ENCODE measurements at regions not wholly inside any gene's neighbourhood (a gene's known extent, or its start where the extent isn't known, plus 50 kb on each side); places are given as distances from the start of the nearest gene placed in this dataset.

GRCh38 chr14:27025648-27026047 lies 427.8 kb upstream of the NOVA1 start:
- Histone ChIP-seq H3K9me3 (no peaks in the 10 kb centered on the region), H3K27me3 (no peaks in the 10 kb centered on the region), H3K4me1 (no peaks in the 10 kb centered on the region), H3K27ac (no peak overlapping the region), H3K36me3 (no peaks in the 10 kb centered on the region), H3K4me3 (replicated peaks in 1 of 3) (no peak overlapping the region)
- WGBS, 2 donors: 97 to 100% methylated on average over 1 of the region's 1 CpG
- intact Hi-C loops (cut with DNase I): no loop called here
- no peak for TF ChIP-seq POLR2A (IDR thresholded peaks at IDR 0.05)
- TF ChIP-seq, protein P1, sequence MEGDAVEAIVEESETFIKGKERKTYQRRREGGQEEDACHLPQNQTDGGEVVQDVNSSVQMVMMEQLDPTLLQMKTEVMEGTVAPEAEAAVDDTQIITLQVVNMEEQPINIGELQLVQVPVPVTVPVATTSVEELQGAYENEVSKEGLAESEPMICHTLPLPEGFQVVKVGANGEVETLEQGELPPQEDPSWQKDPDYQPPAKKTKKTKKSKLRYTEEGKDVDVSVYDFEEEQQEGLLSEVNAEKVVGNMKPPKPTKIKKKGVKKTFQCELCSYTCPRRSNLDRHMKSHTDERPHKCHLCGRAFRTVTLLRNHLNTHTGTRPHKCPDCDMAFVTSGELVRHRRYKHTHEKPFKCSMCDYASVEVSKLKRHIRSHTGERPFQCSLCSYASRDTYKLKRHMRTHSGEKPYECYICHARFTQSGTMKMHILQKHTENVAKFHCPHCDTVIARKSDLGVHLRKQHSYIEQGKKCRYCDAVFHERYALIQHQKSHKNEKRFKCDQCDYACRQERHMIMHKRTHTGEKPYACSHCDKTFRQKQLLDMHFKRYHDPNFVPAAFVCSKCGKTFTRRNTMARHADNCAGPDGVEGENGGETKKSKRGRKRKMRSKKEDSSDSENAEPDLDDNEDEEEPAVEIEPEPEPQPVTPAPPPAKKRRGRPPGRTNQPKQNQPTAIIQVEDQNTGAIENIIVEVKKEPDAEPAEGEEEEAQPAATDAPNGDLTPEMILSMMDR (IDR thresholded peaks at IDR 0.05): no peak
- DNase-seq: no peak

DNA sequence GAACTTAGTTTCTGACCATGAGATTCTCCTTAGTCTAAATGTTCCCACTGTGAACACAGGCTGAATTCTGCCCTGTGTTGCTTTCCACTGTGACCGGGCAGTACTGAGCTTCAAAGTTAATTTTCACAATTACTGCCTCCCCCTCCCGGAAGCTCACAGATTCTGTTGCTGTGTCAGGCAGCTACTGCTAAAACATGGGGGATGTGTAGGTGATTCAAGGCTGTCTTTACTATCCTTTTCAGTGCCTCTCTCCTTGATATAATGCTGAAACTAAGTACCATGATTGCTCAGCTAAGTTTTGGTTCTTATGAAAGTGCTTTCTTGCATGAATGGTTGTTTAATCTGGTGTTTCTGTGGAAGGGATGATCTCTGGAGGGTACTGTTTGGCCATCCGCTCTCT lies 428.3 kb upstream of the NOVA1 start:
- no peak for DNase-seq
- Histone ChIP-seq H3K4me1 (no peaks in the 10 kb centered on the region), H3K27ac (no peak overlapping the region), H3K36me3 (no peaks in the 10 kb centered on the region), H3K4me3 (replicated peaks in 1 of 3) (no peak overlapping the region), H3K9me3 (no peaks in the 10 kb centered on the region), H3K27me3 (no peaks in the 10 kb centered on the region)
- intact Hi-C loops (cut with DNase I): no loop called here
- no peak for TF ChIP-seq POLR2A (IDR thresholded peaks at IDR 0.05)
- TF ChIP-seq, protein P1 (IDR thresholded peaks at IDR 0.05): no peak
- WGBS, 2 donors: 68 to 81% methylated on average over 3 of the region's 3 CpGs

DNA sequence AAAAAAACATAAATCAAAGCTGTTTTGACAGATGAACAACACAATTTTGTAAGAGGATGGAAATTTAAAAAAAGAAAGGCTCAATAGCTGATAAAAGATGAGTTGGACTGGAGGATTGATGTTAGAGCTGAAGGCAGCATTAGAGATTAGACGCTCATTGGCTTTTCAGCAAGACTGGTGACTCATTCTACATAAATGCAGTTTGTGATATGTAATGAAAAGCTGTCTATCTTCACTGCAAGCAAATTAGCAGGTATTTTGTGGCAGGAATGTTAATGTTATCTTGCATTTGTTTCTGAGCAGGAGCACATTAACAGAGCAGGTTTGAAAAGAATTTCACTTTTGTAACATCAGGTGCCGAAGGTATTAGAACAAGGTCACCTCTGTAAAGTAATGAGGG lies 442.7 kb upstream of the NOVA1 start:
- DNase-seq: no peak
- intact Hi-C loops (cut with DNase I): no loop called here
- 85 to 90% methylated on average over 2 of the region's 2 CpGs for WGBS, 2 donors

DNA sequence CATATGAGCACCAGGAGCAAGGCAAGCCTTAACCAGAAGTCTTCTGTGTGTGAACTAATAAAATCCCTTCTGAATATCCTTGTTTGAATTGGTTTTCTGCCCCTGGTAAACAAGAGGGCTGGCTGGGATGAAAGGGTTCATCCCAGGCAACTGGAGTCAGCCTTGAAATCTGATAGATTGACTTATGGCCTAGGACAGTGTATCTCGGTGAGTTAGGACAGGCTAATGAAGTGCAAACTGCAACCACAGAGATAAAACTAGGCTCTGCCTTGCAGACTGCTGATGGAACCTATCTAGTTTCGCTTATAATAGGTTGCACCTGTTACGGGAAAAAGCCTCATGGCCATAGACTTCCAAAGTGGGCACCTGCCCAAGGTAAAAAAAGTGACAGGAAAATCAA lies 451.9 kb upstream of the NOVA1 start:
- H3K36me3 ChIP-seq: no peaks in the 10 kb centered on the region
- H3K4me3 ChIP-seq (replicated peaks in 1 of 3): no peak overlapping the region
- intact Hi-C loops (cut with DNase I): no loop called here
- H3K27me3 ChIP-seq: no peaks in the 10 kb centered on the region
- no peak overlapping the region for H3K27ac ChIP-seq
- no peak for TF ChIP-seq POLR2A (IDR thresholded peaks at IDR 0.05)
- TF ChIP-seq, protein P1 (IDR thresholded peaks at IDR 0.05): no peak
- DNase-seq: no peak
- H3K4me1 ChIP-seq: no peaks in the 10 kb centered on the region
- H3K9me3 ChIP-seq: no peaks in the 10 kb centered on the region
- 72 to 74% methylated on average over 3 of the region's 3 CpGs for WGBS, 2 donors

More for the DNA sequence above, 442.7 kb upstream of the NOVA1 start:
- no peaks in the 10 kb centered on the region for H3K4me1 ChIP-seq
- H3K36me3 ChIP-seq: no peaks in the 10 kb centered on the region
- H3K27me3 ChIP-seq: no peaks in the 10 kb centered on the region
- TF ChIP-seq, protein P1 (IDR thresholded peaks at IDR 0.05): no peak
- TF ChIP-seq POLR2A (IDR thresholded peaks at IDR 0.05): no peak
- no peak overlapping the region for H3K4me3 ChIP-seq (replicated peaks in 1 of 3)
- H3K9me3 ChIP-seq: no peaks in the 10 kb centered on the region
- no peak overlapping the region for H3K27ac ChIP-seq

DNA sequence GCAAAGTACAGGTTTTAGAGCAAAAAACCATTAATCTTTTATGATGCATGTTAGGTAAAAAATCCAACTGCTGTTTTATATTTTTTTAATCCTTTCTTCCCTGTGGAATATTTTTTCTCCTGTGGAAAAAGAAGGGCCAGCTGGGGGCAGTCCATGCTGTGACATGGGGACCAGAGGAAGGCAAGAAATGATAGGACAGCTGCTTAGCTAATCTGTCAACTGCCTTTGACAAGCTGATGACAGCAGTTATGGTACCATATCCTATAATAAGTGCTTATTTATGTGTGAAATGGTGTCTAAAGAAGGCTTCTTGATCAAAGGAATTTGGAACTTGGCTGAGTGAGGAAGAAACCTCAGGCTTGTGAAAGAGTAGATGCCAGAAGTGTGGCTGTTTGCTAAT lies 452.4 kb upstream of the NOVA1 start:
- no peaks in the 10 kb centered on the region for H3K9me3 ChIP-seq
- intact Hi-C loops (cut with DNase I): no loop called here
- no peak overlapping the region for H3K4me3 ChIP-seq (replicated peaks in 1 of 3)
- H3K4me1 ChIP-seq: no peaks in the 10 kb centered on the region
- H3K27me3 ChIP-seq: no peaks in the 10 kb centered on the region
- H3K27ac ChIP-seq: no peak overlapping the region
- TF ChIP-seq, protein P1 (IDR thresholded peaks at IDR 0.05): no peak
- no peak for TF ChIP-seq POLR2A (IDR thresholded peaks at IDR 0.05)
- H3K36me3 ChIP-seq: no peaks in the 10 kb centered on the region
- no peak for DNase-seq

Measured in thyroid gland (tissue), 4 donors.